HFF-Myc (cell line): ENCODE measurements at regions not wholly inside any gene's neighbourhood (a gene's known extent, or its start where the extent isn't known, plus 50 kb on each side); places are given as distances from the start of the nearest gene placed in this dataset.

Source experiments
- DNase-seq: peaks from one replicate; pipeline ENCODE4 v3.0.0-alpha.2; 2011; ENCODE audit warnings: low read depth; ENCODE audit errors: extremely low read depth
- H3K4me3 ChIP-seq: replicated peaks from 2 replicates; pipeline ENCODE4 v1.5.1; 2011; ENCODE audit warnings: low read depth, mild to moderate bottlenecking, control low read depth, low read length
- CTCF ChIP-seq: IDR thresholded peaks from 2 replicates; pipeline ENCODE4 v1.5.1; 2012; ENCODE audit warnings: mild to moderate bottlenecking, low read depth, low read length, control low read depth; ENCODE audit errors: missing control alignments

- DNase-seq = no peak
Observed at GRCh38 chr10:15453926-15454325, 82.8 kb upstream of the FAM171A1 start.

GRCh38 chr10:15453457-15453856 lies 82.4 kb upstream of the FAM171A1 start:
- TF ChIP-seq CTCF = no peak
- no peak overlapping the region for H3K4me3 ChIP-seq
- DNase-seq = no peak

More at GRCh38 chr10:15453926-15454325, 82.8 kb upstream of the FAM171A1 start:
- TF ChIP-seq CTCF = no peak
- no peak overlapping the region for H3K4me3 ChIP-seq

- H3K4me3 ChIP-seq = no peak overlapping the region
- no peak for DNase-seq
- no peak for TF ChIP-seq CTCF
Observed at GRCh38 chr10:15452545-15452944, 81.5 kb upstream of the FAM171A1 start.

GRCh38 chr10:15451137-15452094 lies 80.3 kb upstream of the FAM171A1 start:
- TF ChIP-seq CTCF = no peak
- no peak overlapping the region for H3K4me3 ChIP-seq
- no peak for DNase-seq

- no peak overlapping the region for H3K4me3 ChIP-seq
- DNase-seq = no peak
- TF ChIP-seq CTCF = no peak
Observed at GRCh38 chr10:15448598-15448997, 77.5 kb upstream of the FAM171A1 start.

- DNase-seq = no peak
Observed at GRCh38 chr10:15445006-15445390, 73.9 kb upstream of the FAM171A1 start.

More at GRCh38 chr10:15445006-15445390, 73.9 kb upstream of the FAM171A1 start:
- TF ChIP-seq CTCF = no peak
- no peak overlapping the region for H3K4me3 ChIP-seq
